NT2/D1 (cell line): ENCODE measurements at regions not wholly inside any gene's neighbourhood (a gene's known extent, or its start where the extent isn't known, plus 50 kb on each side); places are given as distances from the start of the nearest gene placed in this dataset.

Experiments used
- DNase-seq: peaks from one replicate; pipeline ENCODE4 v3.0.0-alpha.2; 2011; ENCODE audit warnings: low read depth, low spot score
- H3K27me3 ChIP-seq: 2 replicates; pipeline ENCODE4 v1.6.0; 2011; ENCODE audit warnings: mild to moderate bottlenecking; ENCODE audit not compliant: insufficient read length, insufficient read depth
- H3K36me3 ChIP-seq: 2 replicates; pipeline ENCODE4 v1.6.1; 2011; ENCODE audit warnings: mild to moderate bottlenecking, low read length, mixed read lengths; ENCODE audit not compliant: insufficient read depth, insufficient read length
- H3K4me1 ChIP-seq: 2 replicates; pipeline ENCODE4 v1.5.1; 2011; ENCODE audit not compliant: insufficient read depth, insufficient read length
- H3K4me3 ChIP-seq: 2 replicates; pipeline ENCODE4 v1.5.1; 2011; ENCODE audit warnings: low read depth; ENCODE audit not compliant: insufficient read length
- H3K9ac ChIP-seq: 2 replicates; pipeline ENCODE4 v1.6.0; 2011; ENCODE audit warnings: low read depth; ENCODE audit not compliant: insufficient read length
- H3K9me3 ChIP-seq: 2 replicates; pipeline ENCODE4 v1.5.1; 2011; ENCODE audit warnings: mild to moderate bottlenecking, low read length; ENCODE audit not compliant: insufficient read depth
- SUZ12 ChIP-seq: IDR thresholded peaks from 2 replicates; pipeline ENCODE4 v1.6.1; 2011; ENCODE audit not compliant: insufficient read length, insufficient read depth; ENCODE audit errors: extremely low read depth
- YY1 ChIP-seq: IDR thresholded peaks from 2 replicates; pipeline ENCODE4 v1.6.1; 2011; ENCODE audit not compliant: insufficient read length, insufficient read depth
- ZNF274 ChIP-seq: IDR thresholded peaks from 2 replicates; pipeline ENCODE4 v1.6.1; 2011; ENCODE audit warnings: mild to moderate bottlenecking, low read depth, low read length

DNA sequence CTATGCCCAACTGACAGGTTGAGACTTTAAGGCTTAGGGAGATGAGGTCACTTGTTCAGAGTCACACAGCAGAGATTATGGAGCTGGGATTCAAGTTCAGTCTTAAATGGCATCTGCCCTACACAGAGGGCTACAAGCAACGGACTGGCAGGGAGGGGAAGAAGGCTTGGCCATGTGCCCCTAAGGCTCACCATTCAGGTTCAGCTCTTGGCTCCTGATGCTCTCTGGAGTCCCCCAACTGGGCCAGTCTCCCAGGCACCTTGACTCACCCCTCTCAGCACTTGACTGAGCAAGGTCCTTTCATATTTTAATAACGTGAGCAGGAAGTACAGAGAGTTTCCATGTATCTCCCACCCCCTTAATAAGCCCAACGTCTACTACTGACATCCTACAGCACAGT, 71.4 kb upstream of the MAFB start:
- Histone ChIP-seq H3K9me3 (no peaks in the 10 kb centered on the region), H3K4me3 (no peak overlapping the region), H3K4me1 (no peaks in the 10 kb centered on the region), H3K27me3 (no peaks in the 10 kb centered on the region), H3K36me3 (no peaks in the 10 kb centered on the region), H3K9ac (no peak overlapping the region)
- TF ChIP-seq SUZ12 (no peak), YY1 (no peak), ZNF274 (no peak)
- no peak for DNase-seq

GRCh38 chr20:40763646-40764295, 74.7 kb upstream of the MAFB start:
- no peaks in the 10 kb centered on the region for H3K4me1 ChIP-seq
- DNase-seq = no peak
- H3K9ac ChIP-seq = no peak overlapping the region
- no peak overlapping the region for H3K4me3 ChIP-seq
- H3K9me3 ChIP-seq = no peaks in the 10 kb centered on the region
- TF ChIP-seq ZNF274 (no peak), SUZ12 (no peak), YY1 (no peak)
- no peaks in the 10 kb centered on the region for H3K27me3 ChIP-seq
- H3K36me3 ChIP-seq = no peaks in the 10 kb centered on the region

DNA sequence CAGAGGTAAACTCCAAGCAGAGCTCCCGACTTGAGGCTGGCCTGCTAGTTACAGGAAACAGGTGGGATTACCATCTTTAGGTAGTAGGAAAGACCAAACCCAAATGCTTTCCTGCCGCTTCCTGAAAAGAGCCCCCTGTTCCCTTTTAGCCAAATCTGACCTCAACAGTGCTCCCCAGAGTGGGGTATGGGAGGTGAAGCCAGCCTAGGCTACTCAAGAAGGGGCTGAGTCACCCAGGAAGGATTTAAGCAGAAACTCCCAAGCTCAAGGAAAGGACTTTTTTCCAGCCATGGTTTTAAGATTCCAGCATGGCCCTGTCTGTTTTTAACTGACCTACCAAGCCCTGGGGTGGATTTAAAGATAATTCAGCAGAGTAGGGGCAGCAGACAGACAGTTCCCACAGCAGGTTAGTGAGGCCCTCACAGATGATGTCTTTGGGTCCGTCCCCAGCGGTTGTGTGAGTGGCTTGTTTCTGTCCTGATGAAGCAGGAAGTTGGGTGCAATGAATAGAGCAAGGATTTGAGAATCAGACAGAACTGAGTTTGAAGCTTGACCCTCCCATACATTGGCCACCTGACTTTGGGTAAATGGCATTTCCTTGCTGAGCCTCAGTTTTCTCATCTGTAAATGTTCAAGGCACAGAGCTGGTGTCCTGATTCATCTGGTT, 76.9 kb upstream of the MAFB start:
- Histone ChIP-seq H3K9ac (no peak overlapping the region), H3K4me1 (peaks cover 7% of the 10 kb centered on the region), H3K4me3 (no peak overlapping the region), H3K36me3 (no peaks in the 10 kb centered on the region), H3K9me3 (no peaks in the 10 kb centered on the region), H3K27me3 (no peaks in the 10 kb centered on the region)
- DNase-seq = no peak
- TF ChIP-seq YY1 (no peak), SUZ12 (no peak), ZNF274 (no peak)

DNA sequence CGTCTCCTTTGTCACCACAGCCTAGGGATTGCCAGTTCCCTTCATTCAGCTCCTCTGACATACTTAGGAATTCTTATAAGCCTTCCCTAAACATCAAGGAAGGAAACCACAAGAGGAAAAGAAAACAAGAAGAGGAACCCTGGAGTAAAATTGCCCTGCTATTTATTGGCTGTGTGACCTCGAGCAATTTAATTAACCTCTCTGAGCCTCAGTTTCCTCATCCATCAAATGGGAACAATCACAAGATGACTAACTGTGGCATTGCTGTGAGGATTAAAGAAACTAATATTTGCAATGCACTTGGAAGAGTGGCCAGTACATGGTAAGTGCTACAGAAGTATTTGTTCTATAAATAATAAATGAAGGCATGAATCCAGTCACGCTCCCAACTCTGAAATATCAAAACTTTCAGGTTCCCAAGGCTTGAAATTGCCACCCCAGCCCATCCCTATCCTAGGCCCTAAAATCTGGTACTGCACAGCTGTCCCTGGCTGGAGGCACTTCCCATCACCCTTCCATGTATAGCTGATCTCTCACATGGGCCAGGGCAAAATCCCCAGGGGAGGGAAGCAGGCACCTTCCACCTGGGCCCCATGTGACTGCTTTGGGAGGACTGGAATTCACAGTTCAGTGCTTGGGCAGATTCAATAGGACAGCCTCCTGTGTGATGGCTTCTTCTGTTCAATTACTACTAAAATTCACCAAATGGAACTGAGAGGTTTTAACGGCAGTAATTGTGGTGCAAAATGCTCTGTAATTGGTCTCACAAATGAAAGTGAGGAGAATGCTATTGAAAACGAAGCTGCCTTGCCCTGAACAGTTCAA, 78.0 kb upstream of the MAFB start:
- Histone ChIP-seq H3K27me3 (no peaks in the 10 kb centered on the region), H3K9me3 (no peaks in the 10 kb centered on the region), H3K36me3 (no peaks in the 10 kb centered on the region), H3K9ac (no peak overlapping the region), H3K4me3 (no peak overlapping the region), H3K4me1 (peaks cover 7% of the 10 kb centered on the region)
- peak; percentile 47 for DNase-seq
- TF ChIP-seq YY1 = no peak
- no peak for TF ChIP-seq SUZ12
- TF ChIP-seq ZNF274 = no peak

- no peaks in the 10 kb centered on the region for H3K27me3 ChIP-seq
- H3K4me3 ChIP-seq = no peak overlapping the region
- no peak for DNase-seq
- H3K4me1 ChIP-seq = peaks cover 7% of the 10 kb centered on the region
- H3K9ac ChIP-seq = no peak overlapping the region
- no peak for TF ChIP-seq SUZ12
- no peak for TF ChIP-seq YY1
- no peaks in the 10 kb centered on the region for H3K36me3 ChIP-seq
- no peaks in the 10 kb centered on the region for H3K9me3 ChIP-seq
Measured at GRCh38 chr20:40767615-40767924, 78.5 kb upstream of the MAFB start.

DNA sequence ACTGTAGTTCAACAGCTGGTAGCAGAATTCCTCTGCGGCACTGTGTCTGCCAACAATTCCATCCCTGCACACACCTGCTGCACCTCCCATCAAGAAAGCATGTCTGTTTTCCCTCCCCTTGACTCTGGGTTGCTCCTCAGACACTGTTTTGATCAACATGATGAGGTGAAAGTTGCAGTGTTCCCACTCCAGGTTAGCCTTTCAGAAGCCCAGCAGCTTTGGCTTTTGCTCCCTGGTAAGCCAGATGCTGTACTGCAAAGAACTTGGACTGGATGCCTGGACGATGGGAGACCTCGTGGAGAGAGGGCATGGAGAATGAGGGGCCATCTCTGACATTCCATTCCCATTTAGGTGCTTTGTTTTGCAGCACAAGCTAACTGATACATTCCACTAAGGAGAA, 79.1 kb upstream of the MAFB start:
- peaks cover 7% of the 10 kb centered on the region for H3K4me1 ChIP-seq

GRCh38 chr20:40769677-40770285, 80.7 kb upstream of the MAFB start:
- Histone ChIP-seq H3K9ac (no peak overlapping the region), H3K4me1 (peaks cover 7% of the 10 kb centered on the region), H3K9me3 (no peaks in the 10 kb centered on the region), H3K27me3 (no peaks in the 10 kb centered on the region), H3K36me3 (no peaks in the 10 kb centered on the region), H3K4me3 (no peak overlapping the region)
- TF ChIP-seq ZNF274 (no peak), YY1 (no peak), SUZ12 (no peak)
- no peak for DNase-seq

More for the DNA sequence above, 79.1 kb upstream of the MAFB start:
- no peak overlapping the region for H3K9ac ChIP-seq
- H3K4me3 ChIP-seq = no peak overlapping the region
- no peak for TF ChIP-seq ZNF274
- TF ChIP-seq YY1 = no peak
- no peak for DNase-seq
- no peaks in the 10 kb centered on the region for H3K9me3 ChIP-seq
- H3K36me3 ChIP-seq = no peaks in the 10 kb centered on the region
- H3K27me3 ChIP-seq = no peaks in the 10 kb centered on the region
